Progenitor cell of endocrine pancreas (in vitro differentiated cells): ENCODE measurements at regions not wholly inside any gene's neighbourhood (a gene's known extent, or its start where the extent isn't known, plus 50 kb on each side); places are given as distances from the start of the nearest gene placed in this dataset.
"Not testable (repeated sequence)": the region's sequence is repeated elsewhere in the genome, so short reads cannot be mapped to it uniquely, and the experiment has no call there.

Experiments used
- DNase-seq: peaks from one replicate; pipeline ENCODE4 v3.0.0; 2021; ENCODE audit warnings: low spot score; ENCODE audit not compliant: unreplicated experiment
- H3K27ac Mint-ChIP-seq: 2 replicates; pipeline ENCODE4 v1.8.0; 2021; ENCODE audit warnings: mild to moderate bottlenecking, moderate library complexity, mixed read lengths
- H3K27me3 Mint-ChIP-seq: 2 replicates; pipeline ENCODE4 v1.8.0; 2021; ENCODE audit warnings: mixed read lengths
- H3K36me3 Mint-ChIP-seq: 2 replicates; pipeline ENCODE4 v1.8.0; 2022; ENCODE audit warnings: mixed read lengths; ENCODE audit not compliant: insufficient read depth
- H3K4me1 Mint-ChIP-seq: 2 replicates; pipeline ENCODE4 v1.8.0; 2021; ENCODE audit warnings: low read depth, mixed read lengths
- H3K4me3 Mint-ChIP-seq: 2 replicates; pipeline ENCODE4 v1.8.0; 2021; ENCODE audit warnings: low read depth, mild to moderate bottlenecking, moderate library complexity, mixed read lengths
- H3K9me3 Mint-ChIP-seq: 2 replicates; pipeline ENCODE4 v1.8.0; 2021; ENCODE audit warnings: low read depth, mixed read lengths

DNA sequence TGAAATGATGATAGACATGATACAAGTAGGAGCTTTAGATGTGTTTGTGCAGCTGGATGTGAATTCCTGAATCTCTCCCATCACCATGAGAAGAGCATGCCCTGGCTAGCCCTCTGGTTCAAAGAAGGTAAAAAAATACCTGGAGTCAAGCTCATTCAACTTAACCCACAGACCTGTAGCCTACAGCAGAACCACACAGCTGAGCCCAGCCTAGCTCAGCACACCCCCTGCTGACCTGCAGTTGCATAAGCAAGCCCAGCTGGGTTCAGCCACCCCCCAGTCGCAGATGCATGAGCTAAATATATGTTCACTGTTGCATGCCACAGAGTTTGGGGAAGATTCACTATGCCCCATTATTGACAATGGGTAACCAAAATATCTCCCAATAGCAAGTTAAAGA lies 200.2 kb downstream of the NPIPA8 start:
- DNase-seq, H3K4me3 Mint-ChIP-seq, H3K27ac Mint-ChIP-seq, H3K9me3 Mint-ChIP-seq, H3K27me3 Mint-ChIP-seq, H3K36me3 Mint-ChIP-seq, H3K4me1 Mint-ChIP-seq: not testable (repeated sequence)

DNA sequence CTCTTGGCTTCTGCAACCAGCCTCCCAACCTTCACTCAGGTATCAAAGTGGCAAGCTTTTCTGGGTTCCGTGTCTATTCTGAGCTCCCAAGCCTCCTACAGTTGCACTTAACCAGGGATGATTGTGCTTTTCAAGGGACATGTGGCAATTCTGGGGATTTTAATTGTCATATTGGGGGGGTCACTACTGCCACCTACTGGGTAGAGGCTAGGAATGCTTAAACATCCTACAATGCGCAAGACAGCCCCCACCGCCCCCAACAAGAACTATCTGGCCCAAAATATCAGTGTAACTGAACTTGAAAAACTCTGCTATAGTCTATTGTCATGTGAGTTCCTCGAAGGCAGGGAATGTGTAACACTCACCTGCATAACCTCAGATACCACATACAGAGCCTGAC lies 201.5 kb downstream of the NPIPA8 start:
- not testable (repeated sequence) for H3K27me3 Mint-ChIP-seq, H3K27ac Mint-ChIP-seq, H3K4me3 Mint-ChIP-seq, DNase-seq, H3K4me1 Mint-ChIP-seq, H3K9me3 Mint-ChIP-seq, H3K36me3 Mint-ChIP-seq

GRCh38 chr16:18131587-18131986 lies 204.9 kb downstream of the NPIPA8 start:
- not testable (repeated sequence) for H3K36me3 Mint-ChIP-seq, H3K27me3 Mint-ChIP-seq, DNase-seq, H3K27ac Mint-ChIP-seq, H3K9me3 Mint-ChIP-seq, H3K4me3 Mint-ChIP-seq, H3K4me1 Mint-ChIP-seq

DNA sequence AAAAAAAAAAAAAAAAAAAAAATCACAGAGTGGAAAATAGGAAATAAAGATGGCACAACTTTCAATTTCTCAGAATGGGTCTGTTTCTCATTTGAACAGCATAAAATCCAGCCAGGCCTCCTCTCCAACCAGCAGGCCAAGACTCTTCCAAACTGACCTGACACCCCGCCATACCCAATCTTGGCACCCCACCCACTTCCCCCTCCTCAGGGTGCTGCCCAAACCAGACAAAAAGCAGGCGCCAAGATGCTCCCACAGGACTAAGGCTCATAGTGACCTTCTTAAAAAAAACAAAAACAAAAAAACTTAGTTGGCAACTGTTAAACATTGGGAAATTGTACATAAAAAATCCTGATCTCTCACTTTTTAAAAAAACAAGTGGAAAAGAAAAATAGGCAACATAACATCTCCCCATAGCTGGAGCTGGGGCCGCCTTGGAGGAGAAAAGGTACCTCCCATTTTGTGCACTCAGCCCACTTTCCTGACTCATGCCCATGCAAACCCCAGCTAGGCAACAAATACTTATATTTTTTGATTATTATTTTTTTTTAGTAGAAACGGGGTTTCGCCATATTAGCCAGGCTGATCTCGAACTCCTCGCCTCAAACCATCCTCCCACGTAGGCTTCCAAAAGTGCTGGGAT lies 205.9 kb downstream of the NPIPA8 start:
- not testable (repeated sequence) for H3K36me3 Mint-ChIP-seq, H3K4me3 Mint-ChIP-seq, H3K9me3 Mint-ChIP-seq, DNase-seq, H3K27ac Mint-ChIP-seq, H3K27me3 Mint-ChIP-seq, H3K4me1 Mint-ChIP-seq

- not testable (repeated sequence) for H3K27me3 Mint-ChIP-seq, H3K9me3 Mint-ChIP-seq, H3K36me3 Mint-ChIP-seq, DNase-seq, H3K27ac Mint-ChIP-seq, H3K4me1 Mint-ChIP-seq, H3K4me3 Mint-ChIP-seq
Measured at GRCh38 chr16:18127033-18127432, 209.5 kb downstream of the NPIPA8 start.

GRCh38 chr16:18119092-18119491 lies 217.4 kb downstream of the NPIPA8 start:
- not testable (repeated sequence) for H3K4me1 Mint-ChIP-seq, H3K4me3 Mint-ChIP-seq, H3K27me3 Mint-ChIP-seq, H3K36me3 Mint-ChIP-seq, DNase-seq, H3K9me3 Mint-ChIP-seq, H3K27ac Mint-ChIP-seq

DNA sequence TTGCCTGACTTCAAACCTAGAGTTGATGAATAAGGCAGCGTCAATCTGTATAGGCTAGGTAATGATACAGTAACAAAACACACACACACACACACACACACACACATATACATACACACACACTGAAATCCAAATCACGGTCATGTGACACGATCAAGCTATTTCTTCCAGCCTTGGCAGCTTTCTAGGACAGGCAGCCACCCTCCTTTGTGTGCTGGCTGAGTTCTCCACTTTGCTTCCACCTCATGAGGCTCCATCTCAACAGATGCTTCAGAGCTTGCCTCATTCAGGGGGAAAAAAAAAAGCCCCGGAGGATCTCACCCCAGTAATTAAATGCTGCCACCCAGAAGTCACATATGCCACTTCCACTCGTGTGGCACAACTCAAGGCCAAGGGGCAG lies 217.9 kb downstream of the NPIPA8 start:
- H3K36me3 Mint-ChIP-seq, H3K4me1 Mint-ChIP-seq, DNase-seq, H3K4me3 Mint-ChIP-seq, H3K9me3 Mint-ChIP-seq, H3K27ac Mint-ChIP-seq, H3K27me3 Mint-ChIP-seq: not testable (repeated sequence)

GRCh38 chr16:18118071-18118470 lies 218.5 kb downstream of the NPIPA8 start:
- not testable (repeated sequence) for H3K27me3 Mint-ChIP-seq, H3K4me1 Mint-ChIP-seq, H3K36me3 Mint-ChIP-seq, H3K9me3 Mint-ChIP-seq, H3K4me3 Mint-ChIP-seq, DNase-seq, H3K27ac Mint-ChIP-seq

GRCh38 chr16:18104412-18104811 lies 232.1 kb downstream of the NPIPA8 start:
- not testable (repeated sequence) for H3K4me1 Mint-ChIP-seq, H3K27ac Mint-ChIP-seq

GRCh38 chr16:18101077-18101476 lies 235.5 kb downstream of the NPIPA8 start:
- H3K4me3 Mint-ChIP-seq, DNase-seq, H3K4me1 Mint-ChIP-seq, H3K27me3 Mint-ChIP-seq, H3K36me3 Mint-ChIP-seq, H3K27ac Mint-ChIP-seq, H3K9me3 Mint-ChIP-seq: not testable (repeated sequence)

More at GRCh38 chr16:18104412-18104811, 232.1 kb downstream of the NPIPA8 start:
- DNase-seq, H3K27me3 Mint-ChIP-seq, H3K4me3 Mint-ChIP-seq, H3K36me3 Mint-ChIP-seq, H3K9me3 Mint-ChIP-seq: not testable (repeated sequence)

DNA sequence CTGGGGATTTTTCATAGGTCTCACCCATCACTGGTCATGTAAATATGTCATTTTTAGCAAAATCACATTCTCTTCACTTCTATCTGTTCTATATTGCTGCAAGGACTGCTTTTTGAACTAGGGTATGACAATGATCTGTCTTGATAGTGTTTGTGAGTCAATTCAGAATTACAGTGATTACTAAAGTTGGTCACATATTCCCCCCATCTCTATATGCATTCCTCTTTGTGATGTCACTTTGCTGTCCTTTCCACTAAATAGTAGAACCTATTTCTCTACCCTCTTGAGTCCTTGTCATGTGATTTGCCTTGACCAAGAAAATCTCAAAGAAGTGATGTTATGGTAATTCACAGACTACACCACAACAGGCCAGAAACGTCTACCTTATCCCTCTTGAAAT lies 243.9 kb downstream of the NPIPA8 start:
- not testable (repeated sequence) for H3K27ac Mint-ChIP-seq, H3K4me1 Mint-ChIP-seq, DNase-seq, H3K36me3 Mint-ChIP-seq, H3K27me3 Mint-ChIP-seq, H3K4me3 Mint-ChIP-seq, H3K9me3 Mint-ChIP-seq

DNA sequence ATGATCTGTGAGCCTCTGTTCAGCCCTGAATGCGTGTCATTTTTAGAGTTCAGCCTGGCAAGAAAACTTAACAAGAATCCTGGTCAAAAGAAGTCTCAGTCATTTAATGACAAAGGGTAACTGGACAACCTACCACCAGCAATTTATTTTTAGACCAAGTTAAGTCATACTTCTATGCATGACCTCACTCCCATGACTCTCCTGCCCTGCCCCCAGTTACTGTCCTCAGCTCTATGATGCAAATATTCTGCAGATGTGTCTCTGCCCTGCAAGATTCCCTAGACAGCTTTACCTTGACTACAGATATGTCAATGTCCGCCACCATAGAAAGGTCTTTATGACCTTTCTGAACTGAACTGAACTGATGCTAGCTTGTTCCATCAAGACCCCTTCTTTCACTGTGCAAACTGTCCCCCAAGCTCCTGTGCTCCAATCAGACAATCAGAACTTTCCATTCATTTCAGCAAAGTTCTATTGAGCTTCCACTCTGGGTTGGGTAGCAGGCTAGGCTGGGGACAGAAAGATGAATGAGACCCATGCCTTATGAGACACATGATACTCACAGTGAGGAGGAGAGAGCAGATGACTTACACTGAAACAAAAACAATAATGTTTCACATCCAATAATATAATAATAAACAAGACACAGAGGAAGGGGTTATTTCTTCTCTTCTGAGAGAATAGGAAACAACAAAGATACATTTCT lies 255.7 kb downstream of the NPIPA8 start:
- H3K4me3 Mint-ChIP-seq, H3K27ac Mint-ChIP-seq, H3K4me1 Mint-ChIP-seq, H3K9me3 Mint-ChIP-seq, DNase-seq, H3K36me3 Mint-ChIP-seq, H3K27me3 Mint-ChIP-seq: not testable (repeated sequence)

- not testable (repeated sequence) for H3K9me3 Mint-ChIP-seq, DNase-seq, H3K36me3 Mint-ChIP-seq, H3K27ac Mint-ChIP-seq, H3K4me3 Mint-ChIP-seq, H3K4me1 Mint-ChIP-seq
- H3K27me3 Mint-ChIP-seq, result peaks cover 12% of the 10 kb centered on the region
Measured at GRCh38 chr16:18077910-18078309, 258.6 kb downstream of the NPIPA8 start.
